B cell (primary cell): ENCODE measurements at regions not wholly inside any gene's neighbourhood (a gene's known extent, or its start where the extent isn't known, plus 50 kb on each side); places are given as distances from the start of the nearest gene placed in this dataset.

Experiments used
- ATAC-seq: fragments of 200-7000 bp; cut with Tn5 transposase; one replicate; pipeline ENCODE4 v1.10.0; 2021; ENCODE audit warnings: low read depth, mild to moderate bottlenecking, moderate number of reproducible peaks, moderate library complexity
- CTCF ChIA-PET: fragments of 350-600 bp; sonication (Branson Sonifier 250); formaldehyde crosslinking; loops from one replicate; lab custom pipeline; 2021; ENCODE audit warnings: antibody characterized with exemption, inconsistent platforms; lab: Charles Lee
- POLR2A ChIA-PET: fragments of 350-600 bp; sonication (Branson Sonifier 250); formaldehyde crosslinking; loops from one replicate; lab custom pipeline; 2021; ENCODE audit warnings: antibody characterized with exemption; lab: Charles Lee
- DNase-seq: peaks from one replicate; pipeline ENCODE4 v3.0.0; 2013
- H2AFZ ChIP-seq: 2 replicates; pipeline ENCODE4 v1.6.1; 2012; ENCODE audit warnings: mild to moderate bottlenecking, low read depth, low read length; ENCODE audit not compliant: insufficient read depth, poor library complexity, severe bottlenecking
- H3K27ac ChIP-seq, 2 donors: 1 replicate in 1 of 2; 2 replicates in 1 of 2; pipeline ENCODE4 v1.5.1; 2012 to 2013; ENCODE audit warnings: low read length in 2 of 2, mild to moderate bottlenecking in 2 of 2, moderate library complexity in 1 of 2
- H3K27me3 ChIP-seq, 4 experiments: fragments of 200-600 bp in 1 of 4; sonication (generic) in 1 of 4; replicated peaks in 1 of 4; 1 replicate in 2 of 4; 2 replicates in 2 of 4; pipeline versions ENCODE4 v1.6.1 to v1.7.0; 2013 to 2016; ENCODE audit warnings: low read length in 3 of 4, mild to moderate bottlenecking in 2 of 4, mixed read lengths in 1 of 4, moderate library complexity in 1 of 4; ENCODE audit not compliant: insufficient read depth in 4 of 4, control insufficient read depth in 3 of 4; ENCODE audit errors: control extremely low read depth in 1 of 4
- H3K36me3 ChIP-seq, 2 experiments: replicated peaks in 1 of 2; 1 replicate in 1 of 2; 2 replicates in 1 of 2; pipeline versions ENCODE4 v1.6.1 to v1.7.1; 2013; ENCODE audit warnings: low read length in 1 of 2; ENCODE audit not compliant: insufficient read depth in 2 of 2, control insufficient read depth in 1 of 2; ENCODE audit errors: control extremely low read depth in 1 of 2, extremely low read depth in 1 of 2
- H3K4me1 ChIP-seq, 2 donors: fragments of 200-600 bp in 1 of 2; sonication (generic) in 1 of 2; 1 replicate in 1 of 2; 2 replicates in 1 of 2; pipeline versions ENCODE4 v1.5.1 to v1.6.1; 2013 to 2017; ENCODE audit warnings: low read length in 2 of 2; ENCODE audit not compliant: control insufficient read depth in 2 of 2, insufficient read depth in 2 of 2
- H3K4me2 ChIP-seq: replicated peaks from 2 replicates; pipeline ENCODE3; 2012; ENCODE audit warnings: mild to moderate bottlenecking, low read depth, low read length; ENCODE audit not compliant: poor library complexity, severe bottlenecking
- H3K4me3 ChIP-seq, 5 experiments: fragments of 200-600 bp in 1 of 5; sonication (generic) in 1 of 5; 1 replicate in 3 of 5; 2 replicates in 2 of 5; pipeline versions ENCODE4 v1.5.1 to v1.7.0; 2011 to 2016; ENCODE audit warnings: low read length in 4 of 5, mild to moderate bottlenecking in 4 of 5, low read depth in 2 of 5, control low read depth in 1 of 5, moderate library complexity in 1 of 5; ENCODE audit not compliant: insufficient read depth in 1 of 5; ENCODE audit errors: control extremely low read depth in 1 of 5, extremely low read depth in 1 of 5
- H3K79me2 ChIP-seq: fragments of 200-600 bp; sonication (generic); one replicate; pipeline ENCODE4 v1.6.0; 2016; ENCODE audit warnings: low read length; ENCODE audit not compliant: control insufficient read depth, insufficient read depth
- H3K9ac ChIP-seq: fragments of 200-600 bp; sonication (generic); 2 replicates; pipeline ENCODE4 v1.6.1; 2017; ENCODE audit warnings: mild to moderate bottlenecking, low read length, moderate library complexity
- H3K9me3 ChIP-seq, 3 donors: one replicate each; pipeline versions ENCODE4 v1.6.1 to v1.7.1; 2013; ENCODE audit warnings: low read length in 2 of 3; ENCODE audit not compliant: control insufficient read depth in 2 of 3, insufficient read depth in 1 of 3; ENCODE audit errors: control extremely low read depth in 1 of 3
- H4K20me1 ChIP-seq: 2 replicates; pipeline ENCODE4 v1.6.0; 2012; ENCODE audit warnings: mild to moderate bottlenecking, low read length; ENCODE audit not compliant: insufficient read depth, control insufficient read depth, poor library complexity, severe bottlenecking
- H3K27ac Mint-ChIP-seq: one replicate; pipeline ENCODE4 v1.8.0; 2021; ENCODE audit warnings: mixed read lengths
- H3K27me3 Mint-ChIP-seq: one replicate; pipeline ENCODE4 v1.8.0; 2021; ENCODE audit warnings: mixed read lengths
- H3K4me1 Mint-ChIP-seq: one replicate; pipeline ENCODE4 v1.8.0; 2021; ENCODE audit warnings: mixed read lengths
- H3K4me3 Mint-ChIP-seq: one replicate; pipeline ENCODE4 v1.8.0; 2021; ENCODE audit warnings: mixed read lengths
- H3K9me3 Mint-ChIP-seq: one replicate; pipeline ENCODE4 v1.8.0; 2022; ENCODE audit warnings: mixed read lengths; ENCODE audit not compliant: insufficient read depth
- EZH2 ChIP-seq: IDR thresholded peaks from 2 replicates; pipeline ENCODE4 v1.6.1; 2012; ENCODE audit warnings: borderline replicate concordance, low read depth, mild to moderate bottlenecking, moderate library complexity, low read length; ENCODE audit not compliant: insufficient read depth, poor library complexity, severe bottlenecking
- WGBS: methylation state at CpG from one replicate; pipeline ENCODE4 v1.1.5; 2013; ENCODE audit warnings: missing lambda C conversion rate; ENCODE audit not compliant: insufficient coverage; 5-methylcytosine and 5-hydroxymethylcytosine counted together
- intact Hi-C: fragments of 100-400 bp; cut with micrococcal nuclease; formaldehyde crosslinking; loops from one replicate; pipeline ENCODE4 v1.10.0; 2022
- TF ChIP-seq, protein P1 (sequence below): fragments of 200-600 bp; IDR thresholded peaks from one replicate; pipeline ENCODE4 v1.8.0; 2022; ENCODE audit warnings: antibody characterized with exemption, mild to moderate bottlenecking

DNA sequence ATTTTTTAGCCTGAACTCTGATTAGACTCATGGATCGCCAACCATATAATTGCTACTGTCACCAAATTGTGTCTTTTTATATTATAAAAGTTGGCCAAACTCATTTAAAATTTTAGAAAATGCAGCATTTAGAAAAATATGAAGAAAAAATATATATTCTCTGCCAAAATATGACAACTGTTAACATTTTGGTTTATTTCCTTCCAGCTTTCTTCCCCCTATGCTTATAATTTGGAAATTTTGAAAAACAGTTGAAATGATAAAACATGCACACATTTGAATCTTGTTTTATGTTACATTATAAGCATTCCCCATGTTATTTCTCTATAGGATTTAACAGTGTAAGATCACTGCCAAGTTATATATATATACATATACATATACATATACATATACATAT, 1112.8 kb downstream of the TUSC7 start:
- H3K4me3 ChIP-seq, result no peak overlapping the region
- DNase-seq, result no peak
- TF ChIP-seq, protein P1, sequence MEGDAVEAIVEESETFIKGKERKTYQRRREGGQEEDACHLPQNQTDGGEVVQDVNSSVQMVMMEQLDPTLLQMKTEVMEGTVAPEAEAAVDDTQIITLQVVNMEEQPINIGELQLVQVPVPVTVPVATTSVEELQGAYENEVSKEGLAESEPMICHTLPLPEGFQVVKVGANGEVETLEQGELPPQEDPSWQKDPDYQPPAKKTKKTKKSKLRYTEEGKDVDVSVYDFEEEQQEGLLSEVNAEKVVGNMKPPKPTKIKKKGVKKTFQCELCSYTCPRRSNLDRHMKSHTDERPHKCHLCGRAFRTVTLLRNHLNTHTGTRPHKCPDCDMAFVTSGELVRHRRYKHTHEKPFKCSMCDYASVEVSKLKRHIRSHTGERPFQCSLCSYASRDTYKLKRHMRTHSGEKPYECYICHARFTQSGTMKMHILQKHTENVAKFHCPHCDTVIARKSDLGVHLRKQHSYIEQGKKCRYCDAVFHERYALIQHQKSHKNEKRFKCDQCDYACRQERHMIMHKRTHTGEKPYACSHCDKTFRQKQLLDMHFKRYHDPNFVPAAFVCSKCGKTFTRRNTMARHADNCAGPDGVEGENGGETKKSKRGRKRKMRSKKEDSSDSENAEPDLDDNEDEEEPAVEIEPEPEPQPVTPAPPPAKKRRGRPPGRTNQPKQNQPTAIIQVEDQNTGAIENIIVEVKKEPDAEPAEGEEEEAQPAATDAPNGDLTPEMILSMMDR, result no peak
- no peak for TF ChIP-seq EZH2
- H3K9me3 ChIP-seq, result peaks cover 0 to 1% (median 0%) of the 10 kb centered on the region in 3 donors
- no peaks in the 10 kb centered on the region for H3K27me3 Mint-ChIP-seq
- POLR2A ChIA-PET, result no interaction called here
- H3K4me3 Mint-ChIP-seq, result no peak overlapping the region
- H3K9ac ChIP-seq, result no peak overlapping the region
- no CpG with 5 or more reads among the region's 1 CpG for WGBS
- H3K4me2 ChIP-seq, result no peak overlapping the region
- no peak for ATAC-seq
- H3K9me3 Mint-ChIP-seq, result no peaks in the 10 kb centered on the region
- H4K20me1 ChIP-seq, result no peaks in the 10 kb centered on the region
- H3K4me1 ChIP-seq, result no peaks in the 10 kb centered on the region
- CTCF ChIA-PET, result no interaction called here
- no peak overlapping the region for H2AFZ ChIP-seq
- no peaks in the 10 kb centered on the region for H3K36me3 ChIP-seq
- H3K27ac ChIP-seq, result no peak overlapping the region
- H3K27ac Mint-ChIP-seq, result no peak overlapping the region
- no peaks in the 10 kb centered on the region for H3K79me2 ChIP-seq
- H3K4me1 Mint-ChIP-seq, result no peaks in the 10 kb centered on the region
- intact Hi-C loops, result no loop called here
- H3K27me3 ChIP-seq, result no peaks in the 10 kb centered on the region

DNA sequence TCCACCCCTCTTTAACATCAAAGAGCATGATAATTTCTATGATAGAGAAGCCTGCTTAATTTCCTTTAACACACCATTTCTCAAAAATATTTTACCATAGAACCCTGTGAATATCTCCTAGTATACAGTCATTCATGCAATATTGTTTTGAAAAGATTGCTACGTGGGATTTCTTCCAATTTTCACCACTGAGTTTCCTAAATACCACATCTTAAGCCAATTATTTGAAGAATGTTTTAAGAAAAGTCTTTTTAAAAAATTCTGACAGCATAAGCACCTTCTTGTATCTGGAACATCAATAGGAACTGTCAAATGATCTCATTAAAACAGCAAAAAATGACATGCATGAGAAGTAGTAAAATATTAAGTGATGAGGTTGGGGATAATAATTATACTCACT, 1126.7 kb downstream of the TUSC7 start:
- H3K9me3 ChIP-seq, result no peaks in the 10 kb centered on the region
- no peak overlapping the region for H3K9ac ChIP-seq
- no peak overlapping the region for H2AFZ ChIP-seq
- no peaks in the 10 kb centered on the region for H3K27me3 ChIP-seq
- H3K27ac ChIP-seq, result no peak overlapping the region
- intact Hi-C loops, result no loop called here
- H4K20me1 ChIP-seq, result no peaks in the 10 kb centered on the region
- POLR2A ChIA-PET, result no interaction called here
- no peak for DNase-seq
- H3K4me3 ChIP-seq, result no peak overlapping the region
- H3K4me1 Mint-ChIP-seq, result no peaks in the 10 kb centered on the region
- CTCF ChIA-PET, result no interaction called here
- H3K4me2 ChIP-seq, result no peak overlapping the region
- no peak overlapping the region for H3K27ac Mint-ChIP-seq
- H3K27me3 Mint-ChIP-seq, result no peaks in the 10 kb centered on the region
- H3K4me3 Mint-ChIP-seq, result no peak overlapping the region
- no CpG with 5 or more reads among the region's 1 CpG for WGBS
- TF ChIP-seq, protein P1, result no peak
- no peak for TF ChIP-seq EZH2
- H3K79me2 ChIP-seq, result no peaks in the 10 kb centered on the region
- no peak for ATAC-seq
- no peaks in the 10 kb centered on the region for H3K4me1 ChIP-seq
- H3K9me3 Mint-ChIP-seq, result peaks cover 3% of the 10 kb centered on the region
- H3K36me3 ChIP-seq, result no peaks in the 10 kb centered on the region
